Gastroesophageal sphincter (tissue), 4 donors: ENCODE measurements at regions not wholly inside any gene's neighbourhood (a gene's known extent, or its start where the extent isn't known, plus 50 kb on each side); places are given as distances from the start of the nearest gene placed in this dataset.

ENCODE experiments used
- ATAC-seq: fragments of 150-250 bp; one replicate; pipeline ENCODE4 v1.9.1; 2016; ENCODE audit warnings: mild to moderate bottlenecking, moderate library complexity
- H3K27ac ChIP-seq, 4 donors: fragments of 200-600 bp; sonication (generic) in 3 of 4; 1 replicate in 3 of 4; 2 replicates in 1 of 4; pipeline ENCODE4 v1.5.1; 2016 to 2019
- H3K27me3 ChIP-seq: fragments of 200-600 bp; sonication (generic); one replicate; pipeline ENCODE4 v1.5.1; 2019
- H3K36me3 ChIP-seq, 2 donors: fragments of 200-600 bp; sonication (generic); one replicate each; pipeline ENCODE4 v1.5.1; 2019; ENCODE audit warnings: control low read depth in 1 of 2
- H3K4me1 ChIP-seq, 3 donors: fragments of 200-600 bp; sonication (generic); 1 replicate in 2 of 3; 2 replicates in 1 of 3; pipeline ENCODE4 v1.5.1; 2016 to 2019; ENCODE audit warnings: control low read depth in 2 of 3
- H3K4me3 ChIP-seq, 2 donors: fragments of 200-600 bp; sonication (generic); one replicate each; pipeline ENCODE4 v1.5.1; 2019; ENCODE audit warnings: mild to moderate bottlenecking in 1 of 2, moderate library complexity in 1 of 2
- H3K9me3 ChIP-seq, 3 donors: fragments of 200-600 bp; sonication (generic); one replicate each; pipeline ENCODE4 v1.5.1; 2017 to 2019; ENCODE audit warnings: control low read depth in 2 of 3
- CTCF ChIP-seq, 4 experiments: fragments of 200-600 bp in 2 of 4; fragments of 450-650 bp in 2 of 4; sonication (generic) in 1 of 4; IDR thresholded peaks; one replicate each; pipeline ENCODE4 v1.5.1; 2017 to 2019; ENCODE audit warnings: antibody characterized with exemption in 4 of 4, mild to moderate bottlenecking in 2 of 4, moderate library complexity in 2 of 4
- EP300 ChIP-seq: sonication (generic); formaldehyde crosslinking; IDR thresholded peaks from one replicate; pipeline ENCODE4 v1.6.1; 2017; ENCODE audit warnings: antibody characterized with exemption, mild to moderate bottlenecking
- POLR2A ChIP-seq, 2 donors: fragments of 450-650 bp; IDR thresholded peaks; one replicate each; pipeline ENCODE4 v1.6.1; 2017; ENCODE audit warnings: antibody characterized with exemption in 2 of 2, mild to moderate bottlenecking in 2 of 2, moderate library complexity in 1 of 2
- POLR2AphosphoS5 ChIP-seq: sonication (generic); formaldehyde crosslinking; IDR thresholded peaks from one replicate; pipeline ENCODE4 v1.6.1; 2017; ENCODE audit warnings: antibody characterized with exemption
- WGBS, 2 donors: methylation state at CpG; one replicate each; pipeline ENCODE4 v1.1.5; 2018; ENCODE audit warnings: low coverage in 1 of 2; 5-methylcytosine and 5-hydroxymethylcytosine counted together

GRCh38 chr3:94331831-94332230 is 269.0 kb downstream of the NSUN3 start:
- Histone ChIP-seq H3K27me3 (no peaks in the 10 kb centered on the region), H3K9me3 (no peaks in the 10 kb centered on the region), H3K4me1 (no peaks in the 10 kb centered on the region), H3K27ac (no peak overlapping the region), H3K4me3 (no peak overlapping the region), H3K36me3 (no peaks in the 10 kb centered on the region)
- ATAC-seq = no peak
- 88 to 100% methylated on average over 1 of the region's 1 CpG for WGBS, 2 donors
- no peak for TF ChIP-seq CTCF (IDR thresholded peaks at IDR 0.05)
- no peak for TF ChIP-seq POLR2AphosphoS5
- TF ChIP-seq POLR2A (IDR thresholded peaks at IDR 0.05) = no peak
- TF ChIP-seq EP300 = no peak

- no peaks in the 10 kb centered on the region for H3K27me3 ChIP-seq
- TF ChIP-seq POLR2AphosphoS5 = no peak
- TF ChIP-seq CTCF (IDR thresholded peaks at IDR 0.05) = peak; percentile 13 to 56 (median 41)
- TF ChIP-seq POLR2A (IDR thresholded peaks at IDR 0.05) = no peak
- WGBS, 2 donors = 50 to 62% methylated on average over 2 to 4 of the region's 4 CpGs
- no peaks in the 10 kb centered on the region for H3K9me3 ChIP-seq
- no peak overlapping the region for H3K27ac ChIP-seq
- ATAC-seq = no peak
- H3K4me3 ChIP-seq = no peak overlapping the region
- no peaks in the 10 kb centered on the region for H3K4me1 ChIP-seq
- no peaks in the 10 kb centered on the region for H3K36me3 ChIP-seq
Observed at GRCh38 chr3:94336046-94336753, 273.3 kb downstream of the NSUN3 start.

- no peak for TF ChIP-seq POLR2AphosphoS5
- TF ChIP-seq POLR2A (IDR thresholded peaks at IDR 0.05) = no peak
- no peak for TF ChIP-seq CTCF (IDR thresholded peaks at IDR 0.05)
- TF ChIP-seq EP300 = no peak
- no peaks in the 10 kb centered on the region for H3K4me1 ChIP-seq
- H3K36me3 ChIP-seq = no peaks in the 10 kb centered on the region
- H3K27ac ChIP-seq = no peak overlapping the region
- no peak for ATAC-seq
- WGBS, 2 donors = 85 to 97% methylated on average over 5 to 8 of the region's 13 CpGs
- no peaks in the 10 kb centered on the region for H3K9me3 ChIP-seq
- no peak overlapping the region for H3K4me3 ChIP-seq
- H3K27me3 ChIP-seq = no peaks in the 10 kb centered on the region
Observed at GRCh38 chr3:94345101-94345500, 282.2 kb downstream of the NSUN3 start.

GRCh38 chr3:94349310-94349878 is 286.5 kb downstream of the NSUN3 start:
- H3K27ac ChIP-seq = no peak overlapping the region
- H3K4me1 ChIP-seq = no peaks in the 10 kb centered on the region
- H3K36me3 ChIP-seq = no peaks in the 10 kb centered on the region
- 79 to 88% methylated on average over 4 of the region's 4 CpGs for WGBS, 2 donors
- no peak for ATAC-seq
- no peak overlapping the region for H3K4me3 ChIP-seq
- H3K9me3 ChIP-seq = no peaks in the 10 kb centered on the region
- H3K27me3 ChIP-seq = no peaks in the 10 kb centered on the region
- TF ChIP-seq CTCF (IDR thresholded peaks at IDR 0.05) = no peak

- no peaks in the 10 kb centered on the region for H3K9me3 ChIP-seq
- TF ChIP-seq EP300 = no peak
- TF ChIP-seq POLR2AphosphoS5 = no peak
- no peak for TF ChIP-seq POLR2A (IDR thresholded peaks at IDR 0.05)
- no peak for TF ChIP-seq CTCF (IDR thresholded peaks at IDR 0.05)
- no peaks in the 10 kb centered on the region for H3K36me3 ChIP-seq
- ATAC-seq = no peak
- H3K4me3 ChIP-seq = no peak overlapping the region
- 50% methylated on average over 1 of the region's 1 CpG for WGBS, 2 donors
- H3K27ac ChIP-seq = no peak overlapping the region
- no peaks in the 10 kb centered on the region for H3K27me3 ChIP-seq
- H3K4me1 ChIP-seq = peaks cover 0 to 9% (median 0%) of the 10 kb centered on the region in 3 donors
Observed at GRCh38 chr3:94356581-94356980, 293.7 kb downstream of the NSUN3 start.
